Neural cell (in vitro differentiated cells): ENCODE measurements at regions not wholly inside any gene's neighbourhood (a gene's known extent, or its start where the extent isn't known, plus 50 kb on each side); places are given as distances from the start of the nearest gene placed in this dataset.

Experiments used
- EP300 ChIP-seq: fragments of 450-650 bp; conservative IDR thresholded peaks from 2 replicates; pipeline ENCODE4 v1.6.1; 2014; ENCODE audit warnings: antibody characterized with exemption, mild to moderate bottlenecking, moderate library complexity; ENCODE audit not compliant: poor library complexity, severe bottlenecking
- EZH2 ChIP-seq: fragments of 200-600, 300-800 bp; shearing (Covaris generic), sonication (generic); IDR thresholded peaks from 2 replicates; pipeline ENCODE4 v1.6.1; 2014; ENCODE audit warnings: antibody characterized with exemption, low read length, borderline replicate concordance, mild to moderate bottlenecking; ENCODE audit not compliant: insufficient read depth, poor library complexity, severe bottlenecking
- SMC3 ChIP-seq: fragments of 450-650 bp; conservative IDR thresholded peaks from 2 replicates; pipeline ENCODE4 v1.6.1; 2014; ENCODE audit warnings: antibody characterized with exemption, mild to moderate bottlenecking, moderate library complexity; ENCODE audit not compliant: poor library complexity
- TAF1 ChIP-seq: IDR thresholded peaks from 2 replicates; pipeline ENCODE4 v1.6.1; 2012; ENCODE audit warnings: low read depth
- TF ChIP-seq, protein P1 (sequence below): fragments of 450-650 bp; IDR thresholded peaks from 2 replicates; pipeline ENCODE4 v1.5.1; 2014; ENCODE audit warnings: antibody characterized with exemption, mild to moderate bottlenecking, moderate library complexity; ENCODE audit not compliant: poor library complexity, severe bottlenecking
- TF ChIP-seq, protein P2 (sequence below): IDR thresholded peaks from 2 replicates; pipeline ENCODE4 v1.6.1; 2012; ENCODE audit warnings: borderline replicate concordance

DNA sequence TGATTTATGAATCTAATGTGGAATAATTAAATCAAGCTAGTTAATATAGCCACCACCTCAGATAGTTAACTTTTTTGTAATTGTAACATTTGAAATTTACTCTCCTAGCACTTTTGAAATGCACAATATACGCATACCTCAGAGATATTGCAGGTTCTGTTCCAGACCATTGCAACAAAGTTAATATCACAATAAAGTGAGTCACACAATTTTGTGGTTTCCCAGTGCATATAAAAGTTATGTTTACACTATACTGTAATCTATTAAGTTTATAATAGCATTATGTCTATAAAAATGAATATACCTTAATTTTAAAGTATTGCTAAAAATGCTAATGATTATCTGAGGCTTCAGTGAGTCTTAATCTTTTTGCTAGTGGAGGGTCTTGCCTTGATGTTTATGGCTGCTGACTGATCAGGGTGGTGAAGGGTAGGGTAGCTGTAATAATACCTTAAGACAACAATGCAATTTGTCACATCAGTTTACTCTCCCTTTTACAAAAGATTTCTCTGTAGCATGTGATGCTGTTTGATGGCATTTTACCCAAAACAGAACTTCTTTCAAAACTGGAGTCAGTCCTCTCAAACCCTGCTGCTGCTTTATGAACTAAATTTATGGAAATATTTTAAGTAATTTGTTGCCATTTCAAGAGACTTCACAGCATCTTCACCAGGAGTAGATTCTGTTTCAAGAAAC lies 235.1 kb upstream of the ADAMTSL1 start:
- TF ChIP-seq EZH2 (no peak), SMC3 (no peak), EP300 (no peak), TAF1 (no peak)
- TF ChIP-seq, protein P1, sequence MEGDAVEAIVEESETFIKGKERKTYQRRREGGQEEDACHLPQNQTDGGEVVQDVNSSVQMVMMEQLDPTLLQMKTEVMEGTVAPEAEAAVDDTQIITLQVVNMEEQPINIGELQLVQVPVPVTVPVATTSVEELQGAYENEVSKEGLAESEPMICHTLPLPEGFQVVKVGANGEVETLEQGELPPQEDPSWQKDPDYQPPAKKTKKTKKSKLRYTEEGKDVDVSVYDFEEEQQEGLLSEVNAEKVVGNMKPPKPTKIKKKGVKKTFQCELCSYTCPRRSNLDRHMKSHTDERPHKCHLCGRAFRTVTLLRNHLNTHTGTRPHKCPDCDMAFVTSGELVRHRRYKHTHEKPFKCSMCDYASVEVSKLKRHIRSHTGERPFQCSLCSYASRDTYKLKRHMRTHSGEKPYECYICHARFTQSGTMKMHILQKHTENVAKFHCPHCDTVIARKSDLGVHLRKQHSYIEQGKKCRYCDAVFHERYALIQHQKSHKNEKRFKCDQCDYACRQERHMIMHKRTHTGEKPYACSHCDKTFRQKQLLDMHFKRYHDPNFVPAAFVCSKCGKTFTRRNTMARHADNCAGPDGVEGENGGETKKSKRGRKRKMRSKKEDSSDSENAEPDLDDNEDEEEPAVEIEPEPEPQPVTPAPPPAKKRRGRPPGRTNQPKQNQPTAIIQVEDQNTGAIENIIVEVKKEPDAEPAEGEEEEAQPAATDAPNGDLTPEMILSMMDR, result no peak
- TF ChIP-seq, protein P2, sequence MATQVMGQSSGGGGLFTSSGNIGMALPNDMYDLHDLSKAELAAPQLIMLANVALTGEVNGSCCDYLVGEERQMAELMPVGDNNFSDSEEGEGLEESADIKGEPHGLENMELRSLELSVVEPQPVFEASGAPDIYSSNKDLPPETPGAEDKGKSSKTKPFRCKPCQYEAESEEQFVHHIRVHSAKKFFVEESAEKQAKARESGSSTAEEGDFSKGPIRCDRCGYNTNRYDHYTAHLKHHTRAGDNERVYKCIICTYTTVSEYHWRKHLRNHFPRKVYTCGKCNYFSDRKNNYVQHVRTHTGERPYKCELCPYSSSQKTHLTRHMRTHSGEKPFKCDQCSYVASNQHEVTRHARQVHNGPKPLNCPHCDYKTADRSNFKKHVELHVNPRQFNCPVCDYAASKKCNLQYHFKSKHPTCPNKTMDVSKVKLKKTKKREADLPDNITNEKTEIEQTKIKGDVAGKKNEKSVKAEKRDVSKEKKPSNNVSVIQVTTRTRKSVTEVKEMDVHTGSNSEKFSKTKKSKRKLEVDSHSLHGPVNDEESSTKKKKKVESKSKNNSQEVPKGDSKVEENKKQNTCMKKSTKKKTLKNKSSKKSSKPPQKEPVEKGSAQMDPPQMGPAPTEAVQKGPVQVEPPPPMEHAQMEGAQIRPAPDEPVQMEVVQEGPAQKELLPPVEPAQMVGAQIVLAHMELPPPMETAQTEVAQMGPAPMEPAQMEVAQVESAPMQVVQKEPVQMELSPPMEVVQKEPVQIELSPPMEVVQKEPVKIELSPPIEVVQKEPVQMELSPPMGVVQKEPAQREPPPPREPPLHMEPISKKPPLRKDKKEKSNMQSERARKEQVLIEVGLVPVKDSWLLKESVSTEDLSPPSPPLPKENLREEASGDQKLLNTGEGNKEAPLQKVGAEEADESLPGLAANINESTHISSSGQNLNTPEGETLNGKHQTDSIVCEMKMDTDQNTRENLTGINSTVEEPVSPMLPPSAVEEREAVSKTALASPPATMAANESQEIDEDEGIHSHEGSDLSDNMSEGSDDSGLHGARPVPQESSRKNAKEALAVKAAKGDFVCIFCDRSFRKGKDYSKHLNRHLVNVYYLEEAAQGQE, result no peak
